Loucy (cell line): ENCODE measurements at regions not wholly inside any gene's neighbourhood (a gene's known extent, or its start where the extent isn't known, plus 50 kb on each side); places are given as distances from the start of the nearest gene placed in this dataset.

ENCODE experiments used
- CTCF ChIP-seq: fragments of 200-600 bp; sonication (generic); conservative IDR thresholded peaks from 2 replicates; pipeline ENCODE4 v1.5.1; 2014; ENCODE audit warnings: mild to moderate bottlenecking, antibody characterized with exemption, low read length
- EZH2phosphoT487 ChIP-seq: fragments of 200-600 bp; IDR thresholded peaks from 2 replicates; pipeline ENCODE4 v1.6.1; 2018; ENCODE audit warnings: antibody characterized with exemption, mild to moderate bottlenecking, moderate library complexity, borderline replicate concordance

DNA sequence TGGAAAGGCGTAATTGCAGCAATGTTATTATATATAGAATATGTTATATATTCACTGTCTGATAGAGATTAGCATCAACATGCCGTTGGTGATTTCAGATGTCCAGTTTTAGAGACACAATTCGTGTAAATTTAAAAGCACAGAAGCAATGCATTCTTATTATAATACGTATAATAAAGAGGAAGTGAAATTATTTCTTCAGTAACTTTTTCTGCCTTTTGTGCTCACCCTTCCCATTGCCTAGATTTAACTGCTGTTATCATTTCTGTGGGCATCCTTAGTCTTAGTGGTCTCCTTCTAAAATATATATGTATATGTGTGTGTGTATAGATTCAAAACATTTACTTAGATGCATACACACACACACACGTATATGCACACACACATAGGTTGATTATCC, 592.5 kb upstream of the GOLIM4 start:
- TF ChIP-seq CTCF (no peak), EZH2phosphoT487 (no peak)
